ENCODE measurements at regions not wholly inside any gene's neighbourhood (a gene's known extent, or its start where the extent isn't known, plus 50 kb on each side); places are given as distances from the start of the nearest gene placed in this dataset.

- POLR2A ChIA-PET (ENCODE audit: unreplicated experiment), result no interaction called here
- CTCF ChIA-PET, result no interaction called here
Observed at GRCh38 chr1:157388057-157388456, 164.3 kb downstream of the FCRL5 start.

DNA sequence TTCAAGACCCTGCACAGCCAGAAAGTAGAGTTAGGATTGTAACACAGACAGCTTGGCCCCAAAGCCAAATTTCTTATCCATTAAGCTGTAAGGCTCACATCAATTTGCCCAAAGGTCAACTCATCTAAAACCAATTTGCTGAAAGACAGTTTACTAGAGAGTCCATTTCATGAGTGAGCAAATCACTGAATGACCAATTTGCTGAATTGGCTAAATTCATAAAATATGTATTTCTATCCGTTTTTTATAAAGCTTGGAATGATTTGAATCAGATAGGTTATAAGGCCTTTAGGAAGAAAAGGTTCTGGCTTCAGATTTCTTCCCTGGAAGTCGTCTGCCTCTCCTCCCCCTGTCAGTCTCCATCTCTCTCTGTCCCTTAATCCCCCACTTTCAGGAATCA lies 168.1 kb downstream of the FCRL5 start:
- Histone ChIP-seq H3K4me3 (no peak overlapping the region), H2AFZ (no peak overlapping the region), H3K27ac (no peak overlapping the region), H3K36me3 (ENCODE audit: low read depth) (no peaks in the 10 kb centered on the region), H3K9me2 (ENCODE audit: insufficient read depth) (no peaks in the 10 kb centered on the region), H3K4me1 (replicated peaks; ENCODE audit: insufficient read depth) (no peaks in the 10 kb centered on the region), H3K4me2 (no peak overlapping the region), H3K9me3 (ENCODE audit: insufficient read depth, low read depth) (no peaks in the 10 kb centered on the region), H3K27me3 (ENCODE audit: insufficient read depth, low read depth) (peaks cover 17% of the 10 kb centered on the region), H3F3A (ENCODE audit: insufficient read depth, low read depth) (no peaks in the 10 kb centered on the region), H4K20me1 (ENCODE audit: insufficient read depth) (no peaks in the 10 kb centered on the region), H3K79me2 (ENCODE audit: low read depth) (no peaks in the 10 kb centered on the region)
- TF ChIP-seq EZH2 (IDR thresholded peaks at IDR 0.05; ENCODE audit: low read depth), result no peak
- TF ChIP-seq CTCF (conservative IDR thresholded peaks at IDR 0.05), result no peak
- CTCF ChIA-PET, result no interaction called here
- DNase-seq, result no peak
- intact Hi-C loops (cut with micrococcal nuclease; ENCODE audit: unreplicated experiment), result no loop called here
- POLR2A ChIA-PET (ENCODE audit: unreplicated experiment), result no interaction called here
- no TSS peak for BruUV-seq (replicated peaks)

More at GRCh38 chr1:157388057-157388456, 164.3 kb downstream of the FCRL5 start:
- intact Hi-C loops (cut with micrococcal nuclease; ENCODE audit: unreplicated experiment), result no loop called here
- no peak overlapping the region for H2AFZ ChIP-seq
- H3K79me2 ChIP-seq (ENCODE audit: low read depth), result no peaks in the 10 kb centered on the region
- TF ChIP-seq EZH2 (IDR thresholded peaks at IDR 0.05; ENCODE audit: low read depth) (no peak), CTCF (conservative IDR thresholded peaks at IDR 0.05) (no peak)
- H3K4me2 ChIP-seq, result no peak overlapping the region
- H3K27me3 ChIP-seq (ENCODE audit: insufficient read depth, low read depth), result peaks cover 9% of the 10 kb centered on the region; the same call in 1 of the 2 replicates
- H4K20me1 ChIP-seq (ENCODE audit: insufficient read depth), result no peaks in the 10 kb centered on the region
- no TSS peak for BruUV-seq (replicated peaks)
- H3K27ac ChIP-seq, result no peak overlapping the region
- no peak for DNase-seq
- no peak overlapping the region for H3K4me3 ChIP-seq
- no peaks in the 10 kb centered on the region for H3K9me2 ChIP-seq (ENCODE audit: insufficient read depth)
- no peaks in the 10 kb centered on the region for H3F3A ChIP-seq (ENCODE audit: insufficient read depth, low read depth)
- H3K36me3 ChIP-seq (ENCODE audit: low read depth), result no peaks in the 10 kb centered on the region
- no peaks in the 10 kb centered on the region for H3K4me1 ChIP-seq (replicated peaks; ENCODE audit: insufficient read depth)
- H3K9me3 ChIP-seq (ENCODE audit: insufficient read depth, low read depth), result no peaks in the 10 kb centered on the region

- peaks cover 20% of the 10 kb centered on the region for H3K27me3 ChIP-seq (ENCODE audit: insufficient read depth, low read depth)
- no peak overlapping the region for H3K4me3 ChIP-seq
- H3K4me1 ChIP-seq (replicated peaks; ENCODE audit: insufficient read depth), result no peaks in the 10 kb centered on the region
- no peaks in the 10 kb centered on the region for H3F3A ChIP-seq (ENCODE audit: insufficient read depth, low read depth)
- DNase-seq, result no peak
- CTCF ChIA-PET, result no interaction called here
- TF ChIP-seq CTCF (conservative IDR thresholded peaks at IDR 0.05) (no peak), EZH2 (IDR thresholded peaks at IDR 0.05; ENCODE audit: low read depth) (no peak)
- intact Hi-C loops (cut with micrococcal nuclease; ENCODE audit: unreplicated experiment), result no loop called here
- H3K4me2 ChIP-seq, result no peak overlapping the region
- no peaks in the 10 kb centered on the region for H3K9me3 ChIP-seq (ENCODE audit: insufficient read depth, low read depth)
- no peaks in the 10 kb centered on the region for H3K79me2 ChIP-seq (ENCODE audit: low read depth)
- no peaks in the 10 kb centered on the region for H3K36me3 ChIP-seq (ENCODE audit: low read depth)
- no peaks in the 10 kb centered on the region for H3K9me2 ChIP-seq (ENCODE audit: insufficient read depth)
- BruUV-seq (replicated peaks), result no TSS peak
- H2AFZ ChIP-seq, result no peak overlapping the region
- H4K20me1 ChIP-seq (ENCODE audit: insufficient read depth), result no peaks in the 10 kb centered on the region
- POLR2A ChIA-PET (ENCODE audit: unreplicated experiment), result no interaction called here
- no peak overlapping the region for H3K27ac ChIP-seq
Observed at GRCh38 chr1:157382351-157382750, 170.0 kb downstream of the FCRL5 start.

Data from PC-9 (cell line).